ENCODE measurements at regions not wholly inside any gene's neighbourhood (a gene's known extent, or its start where the extent isn't known, plus 50 kb on each side); places are given as distances from the start of the nearest gene placed in this dataset.

DNA sequence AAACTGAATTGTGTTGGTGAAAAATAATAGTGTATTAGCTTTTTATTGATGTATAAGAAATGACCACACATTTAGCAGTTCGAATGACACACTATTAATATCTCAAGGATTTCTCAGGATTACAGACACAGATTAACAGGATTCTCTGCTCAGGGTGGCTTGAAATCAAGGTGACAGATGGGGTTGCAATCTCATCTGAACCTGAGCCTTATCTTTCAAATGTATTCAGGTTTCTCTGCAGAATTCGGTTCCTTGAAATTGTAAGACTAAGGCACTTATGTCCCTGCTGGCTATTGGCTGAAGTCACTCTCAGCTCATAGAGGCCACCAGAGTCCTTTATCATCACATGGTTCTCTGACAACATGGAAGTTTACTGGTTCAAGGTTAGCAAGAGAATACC is 1780.1 kb downstream of the ARAP2 start:
- H3K4me3 Mint-ChIP-seq = no peak overlapping the region
- Histone ChIP-seq H3F3A (ENCODE audit: low read depth) (no peaks in the 10 kb centered on the region), H3K27ac (no peak overlapping the region), H4K20me1 (ENCODE audit: low read depth) (no peaks in the 10 kb centered on the region), H3K9ac (no peak overlapping the region), H3K27me3 (no peaks in the 10 kb centered on the region), H3K4me3 (no peak overlapping the region), H3K79me2 (ENCODE audit: low read depth) (no peaks in the 10 kb centered on the region), H3K9me3 (ENCODE audit: low read depth) (no peaks in the 10 kb centered on the region), H3K4me1 (no peaks in the 10 kb centered on the region), H3K4me2 (no peak overlapping the region), H3K36me3 (no peaks in the 10 kb centered on the region), H2AFZ (replicated peaks) (no peak overlapping the region)
- H3K36me3 Mint-ChIP-seq = no peaks in the 10 kb centered on the region
- peaks cover 2% of the 10 kb centered on the region for H3K27me3 Mint-ChIP-seq (ENCODE audit: insufficient read depth, low read depth)
- TF ChIP-seq EZH2 (IDR thresholded peaks at IDR 0.05) = no peak
- TF ChIP-seq, protein P1, sequence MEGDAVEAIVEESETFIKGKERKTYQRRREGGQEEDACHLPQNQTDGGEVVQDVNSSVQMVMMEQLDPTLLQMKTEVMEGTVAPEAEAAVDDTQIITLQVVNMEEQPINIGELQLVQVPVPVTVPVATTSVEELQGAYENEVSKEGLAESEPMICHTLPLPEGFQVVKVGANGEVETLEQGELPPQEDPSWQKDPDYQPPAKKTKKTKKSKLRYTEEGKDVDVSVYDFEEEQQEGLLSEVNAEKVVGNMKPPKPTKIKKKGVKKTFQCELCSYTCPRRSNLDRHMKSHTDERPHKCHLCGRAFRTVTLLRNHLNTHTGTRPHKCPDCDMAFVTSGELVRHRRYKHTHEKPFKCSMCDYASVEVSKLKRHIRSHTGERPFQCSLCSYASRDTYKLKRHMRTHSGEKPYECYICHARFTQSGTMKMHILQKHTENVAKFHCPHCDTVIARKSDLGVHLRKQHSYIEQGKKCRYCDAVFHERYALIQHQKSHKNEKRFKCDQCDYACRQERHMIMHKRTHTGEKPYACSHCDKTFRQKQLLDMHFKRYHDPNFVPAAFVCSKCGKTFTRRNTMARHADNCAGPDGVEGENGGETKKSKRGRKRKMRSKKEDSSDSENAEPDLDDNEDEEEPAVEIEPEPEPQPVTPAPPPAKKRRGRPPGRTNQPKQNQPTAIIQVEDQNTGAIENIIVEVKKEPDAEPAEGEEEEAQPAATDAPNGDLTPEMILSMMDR (IDR thresholded peaks at IDR 0.05) = no peak
- no peak for TF ChIP-seq EZH2phosphoT487 (IDR thresholded peaks at IDR 0.05)
- no peak for DNase-seq (ENCODE audit: low spot score)
- H3K9me3 Mint-ChIP-seq = peaks cover 5% of the 10 kb centered on the region
- H3K27ac Mint-ChIP-seq = no peak overlapping the region
- no peaks in the 10 kb centered on the region for H3K4me1 Mint-ChIP-seq

DNA sequence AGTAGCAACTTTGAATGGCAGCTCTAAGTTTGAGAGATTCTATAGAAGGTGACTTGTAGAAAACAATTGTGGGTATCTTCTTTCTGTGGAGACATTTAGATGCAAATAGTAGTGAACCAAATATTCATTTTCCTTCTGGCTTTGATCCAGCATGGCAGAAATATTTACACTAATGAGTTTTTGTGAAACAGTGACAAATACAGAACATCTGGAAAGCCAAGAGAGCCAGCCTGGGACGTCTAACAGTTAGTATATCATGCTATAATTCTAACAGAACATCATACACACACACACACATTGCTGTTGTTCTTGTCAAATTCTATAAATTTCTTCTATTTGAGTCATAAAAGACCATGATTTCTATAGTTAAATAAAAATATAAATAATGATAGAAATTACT is 1777.9 kb downstream of the ARAP2 start:
- TF ChIP-seq, protein P1 (IDR thresholded peaks at IDR 0.05) = no peak
- TF ChIP-seq EZH2 (IDR thresholded peaks at IDR 0.05) (no peak), EZH2phosphoT487 (IDR thresholded peaks at IDR 0.05) (no peak)
- no peak overlapping the region for H3K4me3 Mint-ChIP-seq

DNA sequence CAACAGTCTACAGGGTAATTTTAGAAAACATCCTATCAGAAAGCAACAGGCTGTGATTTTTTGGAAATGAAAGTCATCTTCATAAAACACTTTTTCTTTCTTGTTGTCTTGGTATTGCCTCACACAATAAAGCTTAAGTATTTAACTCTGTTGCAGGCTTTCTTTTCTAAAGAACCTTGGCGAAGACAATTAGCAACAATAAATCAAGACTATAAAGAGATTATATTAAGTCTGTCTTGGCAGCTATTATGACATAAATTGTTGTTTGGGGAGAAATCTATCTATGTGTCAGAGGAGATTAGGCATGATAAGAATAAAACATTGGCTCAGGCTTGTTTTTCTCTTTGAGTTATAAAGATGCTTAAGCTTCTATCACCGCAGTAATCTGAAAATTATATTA is 1774.8 kb downstream of the ARAP2 start:
- Histone ChIP-seq H3K4me2 (no peak overlapping the region), H3K4me1 (no peaks in the 10 kb centered on the region), H3K9me3 (ENCODE audit: low read depth) (no peaks in the 10 kb centered on the region), H3K36me3 (no peaks in the 10 kb centered on the region), H3K27me3 (no peaks in the 10 kb centered on the region), H3K4me3 (no peak overlapping the region), H3K79me2 (ENCODE audit: low read depth) (no peaks in the 10 kb centered on the region), H3F3A (ENCODE audit: low read depth) (no peaks in the 10 kb centered on the region), H2AFZ (replicated peaks) (no peak overlapping the region), H3K27ac (no peak overlapping the region), H3K9ac (no peak overlapping the region), H4K20me1 (ENCODE audit: low read depth) (no peaks in the 10 kb centered on the region)
- no peak for DNase-seq (ENCODE audit: low spot score)
- TF ChIP-seq, protein P1 (IDR thresholded peaks at IDR 0.05) = no peak
- TF ChIP-seq EZH2 (IDR thresholded peaks at IDR 0.05) (no peak), EZH2phosphoT487 (IDR thresholded peaks at IDR 0.05) (no peak)
- Mint-ChIP-seq H3K4me3 (no peak overlapping the region), H3K27ac (no peak overlapping the region), H3K9me3 (peaks cover 5% of the 10 kb centered on the region), H3K4me1 (peaks cover 3% of the 10 kb centered on the region), H3K36me3 (no peaks in the 10 kb centered on the region), H3K27me3 (ENCODE audit: insufficient read depth, low read depth) (peaks cover 2% of the 10 kb centered on the region)

More for the DNA sequence above, 1777.9 kb downstream of the ARAP2 start:
- Histone ChIP-seq H4K20me1 (ENCODE audit: low read depth) (no peaks in the 10 kb centered on the region), H3K4me3 (no peak overlapping the region), H3F3A (ENCODE audit: low read depth) (no peaks in the 10 kb centered on the region), H3K27ac (no peak overlapping the region), H3K9me3 (ENCODE audit: low read depth) (no peaks in the 10 kb centered on the region), H2AFZ (replicated peaks) (no peak overlapping the region), H3K4me1 (no peaks in the 10 kb centered on the region), H3K9ac (no peak overlapping the region), H3K4me2 (no peak overlapping the region), H3K79me2 (ENCODE audit: low read depth) (no peaks in the 10 kb centered on the region), H3K36me3 (no peaks in the 10 kb centered on the region), H3K27me3 (no peaks in the 10 kb centered on the region)
- Mint-ChIP-seq H3K9me3 (peaks cover 5% of the 10 kb centered on the region), H3K27me3 (ENCODE audit: insufficient read depth, low read depth) (peaks cover 2% of the 10 kb centered on the region), H3K27ac (no peak overlapping the region), H3K4me1 (no peaks in the 10 kb centered on the region), H3K36me3 (no peaks in the 10 kb centered on the region)
- no peak for DNase-seq (ENCODE audit: low spot score)

Data from neural progenitor cell (in vitro differentiated cells).